NCI-H82 (cell line): ENCODE measurements at regions not wholly inside any gene's neighbourhood (a gene's known extent, or its start where the extent isn't known, plus 50 kb on each side); places are given as distances from the start of the nearest gene placed in this dataset.
A peak's percentile ranks its signal among the peaks of the same experiment; 100 is the strongest.

Source experiments
- DNase-seq: peaks from one replicate; lab custom pipeline; 2025; lab: John Stamatoyannopoulos, UW

GRCh38 chr11:115557681-115558080, 53.5 kb upstream of the CADM1 start:
- peak; percentile 51 for DNase-seq

GRCh38 chr11:115556984-115557383, 52.8 kb upstream of the CADM1 start:
- DNase-seq = no peak

- no peak for DNase-seq
Observed at GRCh38 chr11:115555336-115556090, 51.3 kb upstream of the CADM1 start.
